ENCODE measurements at regions not wholly inside any gene's neighbourhood (a gene's known extent, or its start where the extent isn't known, plus 50 kb on each side); places are given as distances from the start of the nearest gene placed in this dataset.

DNA sequence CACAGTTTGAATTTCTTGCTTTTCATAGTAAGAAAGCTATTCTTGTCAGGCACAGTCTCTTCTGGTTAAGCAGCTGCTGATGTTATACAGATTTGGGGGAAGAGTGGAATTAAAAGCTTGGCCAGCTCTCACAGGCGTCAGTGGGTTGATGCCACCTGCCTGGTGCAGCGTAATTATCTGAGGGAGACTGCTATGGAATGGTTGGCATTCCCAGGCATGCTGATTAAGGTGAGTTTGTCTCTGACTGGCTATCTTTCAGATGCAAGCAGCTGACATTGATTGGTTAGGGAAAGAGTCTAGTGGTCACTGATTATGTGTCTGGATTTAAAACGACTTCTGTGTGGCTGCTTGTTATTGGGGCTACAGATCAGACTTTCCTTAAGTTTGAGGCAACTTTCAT, 948.4 kb downstream of the UQCRFS1 start:
- H3K27ac ChIP-seq (replicated peaks) = no peak overlapping the region
- no peak for TF ChIP-seq SPI1 (IDR thresholded peaks at IDR 0.05; ENCODE audit: borderline replicate concordance, low read depth)
- TF ChIP-seq POLR2AphosphoS5 (IDR thresholded peaks at IDR 0.05; ENCODE audit: low read depth) = no peak
- no peak for TF ChIP-seq GABPA (IDR thresholded peaks at IDR 0.05; ENCODE audit: low read depth)
- TF ChIP-seq, protein P1, sequence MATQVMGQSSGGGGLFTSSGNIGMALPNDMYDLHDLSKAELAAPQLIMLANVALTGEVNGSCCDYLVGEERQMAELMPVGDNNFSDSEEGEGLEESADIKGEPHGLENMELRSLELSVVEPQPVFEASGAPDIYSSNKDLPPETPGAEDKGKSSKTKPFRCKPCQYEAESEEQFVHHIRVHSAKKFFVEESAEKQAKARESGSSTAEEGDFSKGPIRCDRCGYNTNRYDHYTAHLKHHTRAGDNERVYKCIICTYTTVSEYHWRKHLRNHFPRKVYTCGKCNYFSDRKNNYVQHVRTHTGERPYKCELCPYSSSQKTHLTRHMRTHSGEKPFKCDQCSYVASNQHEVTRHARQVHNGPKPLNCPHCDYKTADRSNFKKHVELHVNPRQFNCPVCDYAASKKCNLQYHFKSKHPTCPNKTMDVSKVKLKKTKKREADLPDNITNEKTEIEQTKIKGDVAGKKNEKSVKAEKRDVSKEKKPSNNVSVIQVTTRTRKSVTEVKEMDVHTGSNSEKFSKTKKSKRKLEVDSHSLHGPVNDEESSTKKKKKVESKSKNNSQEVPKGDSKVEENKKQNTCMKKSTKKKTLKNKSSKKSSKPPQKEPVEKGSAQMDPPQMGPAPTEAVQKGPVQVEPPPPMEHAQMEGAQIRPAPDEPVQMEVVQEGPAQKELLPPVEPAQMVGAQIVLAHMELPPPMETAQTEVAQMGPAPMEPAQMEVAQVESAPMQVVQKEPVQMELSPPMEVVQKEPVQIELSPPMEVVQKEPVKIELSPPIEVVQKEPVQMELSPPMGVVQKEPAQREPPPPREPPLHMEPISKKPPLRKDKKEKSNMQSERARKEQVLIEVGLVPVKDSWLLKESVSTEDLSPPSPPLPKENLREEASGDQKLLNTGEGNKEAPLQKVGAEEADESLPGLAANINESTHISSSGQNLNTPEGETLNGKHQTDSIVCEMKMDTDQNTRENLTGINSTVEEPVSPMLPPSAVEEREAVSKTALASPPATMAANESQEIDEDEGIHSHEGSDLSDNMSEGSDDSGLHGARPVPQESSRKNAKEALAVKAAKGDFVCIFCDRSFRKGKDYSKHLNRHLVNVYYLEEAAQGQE (IDR thresholded peaks at IDR 0.05; ENCODE audit: insufficient replicate concordance, low read depth) = no peak
- TF ChIP-seq, protein P2, sequence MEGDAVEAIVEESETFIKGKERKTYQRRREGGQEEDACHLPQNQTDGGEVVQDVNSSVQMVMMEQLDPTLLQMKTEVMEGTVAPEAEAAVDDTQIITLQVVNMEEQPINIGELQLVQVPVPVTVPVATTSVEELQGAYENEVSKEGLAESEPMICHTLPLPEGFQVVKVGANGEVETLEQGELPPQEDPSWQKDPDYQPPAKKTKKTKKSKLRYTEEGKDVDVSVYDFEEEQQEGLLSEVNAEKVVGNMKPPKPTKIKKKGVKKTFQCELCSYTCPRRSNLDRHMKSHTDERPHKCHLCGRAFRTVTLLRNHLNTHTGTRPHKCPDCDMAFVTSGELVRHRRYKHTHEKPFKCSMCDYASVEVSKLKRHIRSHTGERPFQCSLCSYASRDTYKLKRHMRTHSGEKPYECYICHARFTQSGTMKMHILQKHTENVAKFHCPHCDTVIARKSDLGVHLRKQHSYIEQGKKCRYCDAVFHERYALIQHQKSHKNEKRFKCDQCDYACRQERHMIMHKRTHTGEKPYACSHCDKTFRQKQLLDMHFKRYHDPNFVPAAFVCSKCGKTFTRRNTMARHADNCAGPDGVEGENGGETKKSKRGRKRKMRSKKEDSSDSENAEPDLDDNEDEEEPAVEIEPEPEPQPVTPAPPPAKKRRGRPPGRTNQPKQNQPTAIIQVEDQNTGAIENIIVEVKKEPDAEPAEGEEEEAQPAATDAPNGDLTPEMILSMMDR (IDR thresholded peaks at IDR 0.05; ENCODE audit: insufficient read depth, low read length) = no peak
- no peak for DNase-seq (ENCODE audit: low read depth in 1 of 2, low spot score in 1 of 2)
- H3K4me3 ChIP-seq (replicated peaks; ENCODE audit: insufficient read depth, low read length) = no peak overlapping the region
- H3K27me3 ChIP-seq (ENCODE audit: insufficient read depth, poor library complexity, severe bottlenecking) = no peaks in the 10 kb centered on the region

DNA sequence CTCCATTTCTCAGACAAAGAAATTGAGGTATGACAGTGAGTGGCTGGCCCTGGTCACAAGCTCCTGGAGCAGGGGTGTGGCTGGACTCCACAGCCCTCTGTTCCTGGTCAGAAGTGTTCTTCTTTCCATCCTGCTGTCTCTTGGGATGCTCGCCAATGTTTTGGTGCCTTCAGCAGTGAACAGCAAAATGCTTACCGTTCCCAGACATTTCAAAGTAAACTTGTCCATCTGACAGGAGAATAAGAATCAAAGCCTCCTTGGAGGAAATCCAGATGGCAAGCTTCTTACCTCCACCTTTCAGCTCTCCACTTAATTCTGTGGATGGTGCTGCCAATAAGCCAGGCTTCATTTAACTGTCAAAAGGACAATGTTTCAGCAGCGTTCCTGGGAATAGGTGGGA, 954.1 kb downstream of the UQCRFS1 start:
- TF ChIP-seq, protein P1 (IDR thresholded peaks at IDR 0.05; ENCODE audit: insufficient replicate concordance, low read depth) = no peak
- no peak for TF ChIP-seq SPI1 (IDR thresholded peaks at IDR 0.05; ENCODE audit: borderline replicate concordance, low read depth)
- no peak for TF ChIP-seq POLR2AphosphoS5 (IDR thresholded peaks at IDR 0.05; ENCODE audit: low read depth)
- TF ChIP-seq, protein P2 (IDR thresholded peaks at IDR 0.05; ENCODE audit: insufficient read depth, low read length) = no peak
- no peak for TF ChIP-seq GABPA (IDR thresholded peaks at IDR 0.05; ENCODE audit: low read depth)
- no peak overlapping the region for H3K27ac ChIP-seq (replicated peaks)
- no peak overlapping the region for H3K4me3 ChIP-seq (replicated peaks; ENCODE audit: insufficient read depth, low read length)
- no peaks in the 10 kb centered on the region for H3K27me3 ChIP-seq (ENCODE audit: insufficient read depth, poor library complexity, severe bottlenecking)
- DNase-seq (ENCODE audit: low read depth in 1 of 2, low spot score in 1 of 2) = no peak

DNA sequence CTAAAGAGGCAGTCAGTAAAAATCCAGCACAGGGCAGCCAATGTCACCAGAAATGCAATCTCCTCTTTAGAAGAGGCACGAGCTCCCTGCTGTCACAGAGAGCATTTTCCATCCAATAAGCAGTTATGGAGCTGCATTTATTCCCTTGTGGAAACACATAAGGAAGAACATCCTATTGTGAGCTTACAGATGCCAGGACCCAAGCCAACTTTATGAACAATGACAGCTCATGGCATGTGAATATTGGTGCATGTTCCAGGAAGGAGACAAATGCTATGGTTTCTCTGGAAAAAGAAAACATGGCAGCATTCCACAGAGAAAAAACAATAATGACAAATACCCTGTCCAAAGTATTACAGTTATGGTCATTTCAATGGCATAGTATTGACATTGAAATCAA, 955.6 kb downstream of the UQCRFS1 start:
- H3K27ac ChIP-seq (replicated peaks) = no peak overlapping the region
- no peak for TF ChIP-seq SPI1 (IDR thresholded peaks at IDR 0.05; ENCODE audit: borderline replicate concordance, low read depth)
- TF ChIP-seq POLR2AphosphoS5 (IDR thresholded peaks at IDR 0.05; ENCODE audit: low read depth) = no peak
- TF ChIP-seq, protein P1 (IDR thresholded peaks at IDR 0.05; ENCODE audit: insufficient replicate concordance, low read depth) = no peak
- TF ChIP-seq, protein P2 (IDR thresholded peaks at IDR 0.05; ENCODE audit: insufficient read depth, low read length) = no peak
- no peak for TF ChIP-seq GABPA (IDR thresholded peaks at IDR 0.05; ENCODE audit: low read depth)
- H3K4me3 ChIP-seq (replicated peaks; ENCODE audit: insufficient read depth, low read length) = no peak overlapping the region
- DNase-seq (ENCODE audit: low read depth in 1 of 2, low spot score in 1 of 2) = no peak
- no peaks in the 10 kb centered on the region for H3K27me3 ChIP-seq (ENCODE audit: insufficient read depth, poor library complexity, severe bottlenecking)
